ENCODE measurements at regions not wholly inside any gene's neighbourhood (a gene's known extent, or its start where the extent isn't known, plus 50 kb on each side); places are given as distances from the start of the nearest gene placed in this dataset.

DNA sequence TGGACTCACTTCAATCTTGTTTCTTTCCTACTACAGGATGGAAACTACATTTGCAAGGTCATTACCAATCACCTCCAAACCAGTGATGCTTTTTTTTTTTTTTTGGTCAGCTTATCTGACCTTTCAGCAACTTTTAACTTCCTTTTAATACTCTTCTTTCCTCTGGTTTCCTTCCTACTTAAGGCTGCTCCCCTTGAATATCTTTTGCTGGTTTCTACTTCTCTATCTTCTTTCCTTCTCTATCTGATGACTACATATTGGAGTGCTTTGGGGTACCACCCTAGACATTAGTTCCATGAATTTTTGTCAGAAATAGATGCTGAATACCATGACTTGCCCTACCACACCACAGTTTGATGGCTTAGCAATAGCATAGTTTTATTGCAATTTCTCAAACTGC is 197.7 kb upstream of the DDHD1 start:
- no peak overlapping the region for H3K4me3 ChIP-seq
- H3K36me3 ChIP-seq (ENCODE audit: low read depth) = no peaks in the 10 kb centered on the region
- ATAC-seq (no peak), DNase-seq (no peak)
- no peaks in the 10 kb centered on the region for H3K4me1 ChIP-seq (ENCODE audit: low read depth)
- no peaks in the 10 kb centered on the region for H3K9me3 ChIP-seq
- TF ChIP-seq, protein P1, sequence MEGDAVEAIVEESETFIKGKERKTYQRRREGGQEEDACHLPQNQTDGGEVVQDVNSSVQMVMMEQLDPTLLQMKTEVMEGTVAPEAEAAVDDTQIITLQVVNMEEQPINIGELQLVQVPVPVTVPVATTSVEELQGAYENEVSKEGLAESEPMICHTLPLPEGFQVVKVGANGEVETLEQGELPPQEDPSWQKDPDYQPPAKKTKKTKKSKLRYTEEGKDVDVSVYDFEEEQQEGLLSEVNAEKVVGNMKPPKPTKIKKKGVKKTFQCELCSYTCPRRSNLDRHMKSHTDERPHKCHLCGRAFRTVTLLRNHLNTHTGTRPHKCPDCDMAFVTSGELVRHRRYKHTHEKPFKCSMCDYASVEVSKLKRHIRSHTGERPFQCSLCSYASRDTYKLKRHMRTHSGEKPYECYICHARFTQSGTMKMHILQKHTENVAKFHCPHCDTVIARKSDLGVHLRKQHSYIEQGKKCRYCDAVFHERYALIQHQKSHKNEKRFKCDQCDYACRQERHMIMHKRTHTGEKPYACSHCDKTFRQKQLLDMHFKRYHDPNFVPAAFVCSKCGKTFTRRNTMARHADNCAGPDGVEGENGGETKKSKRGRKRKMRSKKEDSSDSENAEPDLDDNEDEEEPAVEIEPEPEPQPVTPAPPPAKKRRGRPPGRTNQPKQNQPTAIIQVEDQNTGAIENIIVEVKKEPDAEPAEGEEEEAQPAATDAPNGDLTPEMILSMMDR (IDR thresholded peaks at IDR 0.05) = no peak
- intact Hi-C loops (cut with DNase I, micrococcal nuclease) = no loop called here

DNA sequence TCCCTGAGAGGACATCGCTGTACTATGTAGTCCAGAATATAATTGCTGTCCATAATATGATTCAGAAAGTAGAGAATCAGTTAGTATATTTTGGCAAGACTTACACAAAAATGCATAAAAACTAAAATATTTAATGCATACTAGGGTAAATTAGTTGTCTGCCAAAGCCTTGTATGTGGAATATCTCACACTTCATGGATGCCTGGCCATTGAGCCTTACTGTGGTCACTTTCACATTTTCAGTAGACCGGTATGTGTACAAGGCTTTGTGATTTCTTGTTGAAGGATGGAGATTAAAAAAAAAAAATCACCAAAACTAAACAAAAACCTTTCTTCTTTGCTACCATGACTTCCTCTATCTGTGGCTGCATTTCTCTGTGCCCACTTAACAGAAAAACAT is 197.3 kb upstream of the DDHD1 start:
- H3K36me3 ChIP-seq (ENCODE audit: low read depth) = no peaks in the 10 kb centered on the region
- intact Hi-C loops (cut with DNase I, micrococcal nuclease) = no loop called here
- DNase-seq (no peak), ATAC-seq (no peak)
- H3K4me1 ChIP-seq (ENCODE audit: low read depth) = no peaks in the 10 kb centered on the region
- H3K4me3 ChIP-seq = no peak overlapping the region
- TF ChIP-seq, protein P1 (IDR thresholded peaks at IDR 0.05) = no peak
- H3K9me3 ChIP-seq = no peaks in the 10 kb centered on the region

DNA sequence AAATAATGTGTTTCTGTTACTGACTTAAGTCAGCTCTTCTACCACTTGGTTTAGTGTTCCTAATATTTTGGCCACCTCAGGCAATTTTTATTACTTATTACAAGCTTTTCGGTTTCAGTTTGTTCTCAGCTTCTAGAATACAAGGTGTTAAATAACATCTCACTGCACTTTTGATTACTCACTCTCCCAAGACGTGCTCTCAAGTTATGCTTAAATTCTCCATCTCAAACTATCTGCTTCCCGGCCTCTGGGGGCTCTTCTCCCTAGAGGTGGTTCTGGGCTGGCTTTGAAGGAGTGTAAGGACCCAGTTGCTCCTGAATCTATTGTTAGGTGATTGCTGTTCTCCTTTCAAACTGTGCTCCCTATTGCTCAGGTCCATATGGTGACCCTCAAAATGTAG is 193.9 kb upstream of the DDHD1 start:
- Histone ChIP-seq H3K4me1 (ENCODE audit: low read depth) (no peaks in the 10 kb centered on the region), H3K4me3 (no peak overlapping the region), H3K36me3 (ENCODE audit: low read depth) (no peaks in the 10 kb centered on the region), H3K9me3 (no peaks in the 10 kb centered on the region)
- ATAC-seq (no peak), DNase-seq (no peak)
- TF ChIP-seq, protein P1 (IDR thresholded peaks at IDR 0.05) = no peak
- intact Hi-C loops (cut with DNase I, micrococcal nuclease) = no loop called here

DNA sequence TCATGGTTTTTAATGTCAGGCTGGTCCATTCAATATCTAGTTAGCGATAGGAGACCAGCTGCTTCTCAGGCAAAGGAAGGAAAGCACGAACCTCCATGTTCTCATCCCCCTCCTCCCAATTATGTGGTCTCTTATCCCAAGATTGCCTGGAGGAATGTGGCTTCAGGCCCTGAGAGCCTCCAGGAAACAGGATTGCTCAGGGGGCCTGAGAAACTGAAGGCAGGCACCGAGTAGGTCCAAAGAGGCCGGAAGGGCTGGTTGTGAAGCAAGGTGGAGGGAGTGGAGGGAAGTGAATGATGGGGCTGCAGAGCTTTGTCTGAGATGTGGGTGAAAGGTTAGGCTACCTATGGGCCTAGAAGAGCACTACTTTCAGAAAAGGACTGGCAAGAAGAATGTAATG is 188.2 kb upstream of the DDHD1 start:
- Histone ChIP-seq H3K9me3 (no peaks in the 10 kb centered on the region), H3K4me3 (no peak overlapping the region), H3K36me3 (ENCODE audit: low read depth) (no peaks in the 10 kb centered on the region), H3K4me1 (ENCODE audit: low read depth) (no peaks in the 10 kb centered on the region)
- ATAC-seq (no peak), DNase-seq (no peak)
- intact Hi-C loops (cut with DNase I, micrococcal nuclease) = no loop called here
- TF ChIP-seq, protein P1 (IDR thresholded peaks at IDR 0.05) = no peak

DNA sequence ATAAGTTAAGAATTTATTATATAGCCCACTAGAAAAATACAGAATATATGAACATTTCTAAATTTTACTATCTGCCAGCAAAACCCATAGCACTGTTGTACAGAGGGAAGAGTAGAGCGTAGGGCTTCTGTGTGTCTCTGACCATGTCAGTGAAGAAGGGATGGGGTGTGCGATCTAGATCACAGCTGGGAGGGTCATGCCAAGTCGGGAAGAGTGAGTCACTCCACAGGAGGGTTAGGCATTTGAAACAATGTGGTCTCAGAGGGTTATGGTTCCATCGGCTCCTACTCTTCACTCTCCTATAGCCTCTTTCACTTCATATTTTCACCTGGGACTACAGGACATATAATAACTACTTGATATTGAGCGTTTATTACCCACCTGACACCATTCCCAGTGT is 185.1 kb upstream of the DDHD1 start:
- no peak for ATAC-seq
- TF ChIP-seq, protein P1 (IDR thresholded peaks at IDR 0.05) = no peak
- intact Hi-C loops (cut with DNase I, micrococcal nuclease) = no loop called here
- Histone ChIP-seq H3K4me3 (no peak overlapping the region), H3K36me3 (ENCODE audit: low read depth) (no peaks in the 10 kb centered on the region), H3K4me1 (ENCODE audit: low read depth) (no peaks in the 10 kb centered on the region), H3K9me3 (no peaks in the 10 kb centered on the region)
- no peak for DNase-seq

DNA sequence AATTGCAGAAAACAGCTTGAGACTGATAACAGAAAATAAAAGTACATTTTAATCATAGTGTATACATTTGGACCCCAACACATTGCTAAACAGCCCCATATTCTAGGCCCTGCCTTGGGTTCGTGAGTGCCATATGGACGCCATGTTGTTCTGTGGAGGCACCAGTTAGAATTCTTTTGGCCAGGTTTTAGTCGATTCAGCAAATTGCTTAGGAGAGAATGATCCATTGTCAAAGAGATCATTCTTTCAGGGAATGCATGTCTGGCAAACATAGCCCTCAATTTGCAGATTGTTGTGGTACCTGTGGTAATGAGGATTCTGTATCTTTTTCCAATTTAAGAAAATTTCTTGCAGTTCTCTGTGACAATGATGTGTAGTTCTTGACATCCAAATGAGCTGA is 183.6 kb upstream of the DDHD1 start:
- no peaks in the 10 kb centered on the region for H3K4me1 ChIP-seq (ENCODE audit: low read depth)
- no peak for DNase-seq
- no peak for ATAC-seq
- no peak overlapping the region for H3K4me3 ChIP-seq
- no peaks in the 10 kb centered on the region for H3K9me3 ChIP-seq
- no peaks in the 10 kb centered on the region for H3K36me3 ChIP-seq (ENCODE audit: low read depth)
- intact Hi-C loops (cut with DNase I, micrococcal nuclease) = no loop called here
- TF ChIP-seq, protein P1 (IDR thresholded peaks at IDR 0.05) = no peak

Measured in mucosa of descending colon (tissue), 3 donors.